GM12878 (cell line): ENCODE measurements at regions not wholly inside any gene's neighbourhood (a gene's known extent, or its start where the extent isn't known, plus 50 kb on each side); places are given as distances from the start of the nearest gene placed in this dataset.

Experiments used
- E2F8 ChIP-seq: fragments of 450-650 bp; IDR thresholded peaks from 2 replicates; pipeline ENCODE4 v1.6.1; 2018; ENCODE audit warnings: mild to moderate bottlenecking, low read depth, moderate library complexity; ENCODE audit not compliant: partially characterized antibody
- FOS ChIP-seq: IDR thresholded peaks from 3 replicates; pipeline ENCODE4 v1.6.1; 2011; ENCODE audit warnings: borderline replicate concordance; ENCODE audit not compliant: insufficient read length; ENCODE audit errors: extremely low read depth
- FOXM1 ChIP-seq: IDR thresholded peaks from 2 replicates; pipeline ENCODE4 v1.6.1; 2012; ENCODE audit warnings: low read depth, mild to moderate bottlenecking, inconsistent platforms, low read length, moderate library complexity
- GATAD2B ChIP-seq: fragments of 450-650 bp; conservative IDR thresholded peaks from 2 replicates; pipeline ENCODE4 v1.6.1; 2017; ENCODE audit warnings: low read depth, mild to moderate bottlenecking, moderate library complexity
- HDGF ChIP-seq: fragments of 450-650 bp; IDR thresholded peaks from 2 replicates; pipeline ENCODE4 v1.6.1; 2016; ENCODE audit warnings: antibody characterized with exemption
- KAT2A ChIP-seq: conservative IDR thresholded peaks from 2 replicates; pipeline ENCODE4 v1.6.1; 2011; ENCODE audit warnings: low read depth, low read length; ENCODE audit not compliant: control insufficient read depth
- NFXL1 ChIP-seq: fragments of 450-650 bp; IDR thresholded peaks from 2 replicates; pipeline ENCODE4 v1.6.1; 2017; ENCODE audit warnings: antibody characterized with exemption, mild to moderate bottlenecking, borderline replicate concordance
- NRF1 ChIP-seq: conservative IDR thresholded peaks from 2 replicates; pipeline ENCODE4 v1.6.1; 2011; ENCODE audit warnings: mild to moderate bottlenecking, low read depth, low read length, improper control_type of control experiment
- PAX5 ChIP-seq: IDR thresholded peaks from 2 replicates; pipeline ENCODE4 v1.6.1; 2011; ENCODE audit warnings: low read depth, low read length, borderline replicate concordance
- USF1 ChIP-seq: IDR thresholded peaks from 2 replicates; pipeline ENCODE4 v1.6.1; 2011; ENCODE audit warnings: borderline replicate concordance, low read depth, mild to moderate bottlenecking, moderate library complexity, mixed read lengths, low read length; ENCODE audit not compliant: insufficient read depth; ENCODE audit errors: extremely low read length
- ZBTB11 ChIP-seq: fragments of 450-650 bp; formaldehyde crosslinking; IDR thresholded peaks from 2 replicates; pipeline ENCODE4 v1.5.0; 2022; ENCODE audit warnings: mild to moderate bottlenecking, missing genetic modification characterization
- ZNF622 ChIP-seq: fragments of 450-650 bp; IDR thresholded peaks from 2 replicates; pipeline ENCODE4 v1.6.1; 2017; ENCODE audit warnings: mild to moderate bottlenecking, inconsistent platforms
- TF ChIP-seq, protein P1 (sequence below): fragments of 450-650 bp; IDR thresholded peaks from 2 replicates; pipeline ENCODE4 v1.6.1; 2017; ENCODE audit warnings: borderline replicate concordance

DNA sequence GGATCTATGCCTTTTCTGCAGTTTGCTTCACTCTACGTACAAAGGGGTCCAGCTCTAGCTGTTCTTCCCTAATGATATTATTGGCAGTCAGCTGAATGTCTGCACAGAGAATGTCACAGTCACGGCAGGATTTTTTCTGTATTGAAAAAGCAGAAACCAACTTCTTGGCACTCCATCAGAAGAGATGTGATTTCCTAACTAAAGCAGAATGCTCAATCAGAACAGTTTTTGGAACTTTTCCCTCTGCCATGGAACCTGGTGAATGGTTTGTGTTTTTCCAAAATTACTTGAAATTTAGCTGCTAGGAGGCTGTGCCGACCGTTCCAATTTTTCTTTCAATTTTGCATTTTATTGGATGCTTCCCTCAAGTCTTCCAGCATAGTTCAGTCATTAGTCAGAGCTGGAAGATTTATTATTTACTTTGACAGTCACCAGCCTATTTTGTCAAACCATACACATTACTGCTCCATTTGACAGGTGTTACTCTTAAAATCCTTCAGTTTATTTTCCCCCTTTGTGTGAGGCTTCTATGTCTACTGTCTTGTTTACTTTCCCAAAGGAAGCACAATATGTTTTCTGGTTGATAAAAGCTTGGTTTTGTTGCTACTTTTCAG lies 259.6 kb upstream of the EPHA7 start (continued):
- no peak for TF ChIP-seq E2F8
- no peak for TF ChIP-seq ZNF622
- TF ChIP-seq FOXM1: no peak
- TF ChIP-seq HDGF: no peak
- TF ChIP-seq NRF1: no peak
- TF ChIP-seq, protein P1, sequence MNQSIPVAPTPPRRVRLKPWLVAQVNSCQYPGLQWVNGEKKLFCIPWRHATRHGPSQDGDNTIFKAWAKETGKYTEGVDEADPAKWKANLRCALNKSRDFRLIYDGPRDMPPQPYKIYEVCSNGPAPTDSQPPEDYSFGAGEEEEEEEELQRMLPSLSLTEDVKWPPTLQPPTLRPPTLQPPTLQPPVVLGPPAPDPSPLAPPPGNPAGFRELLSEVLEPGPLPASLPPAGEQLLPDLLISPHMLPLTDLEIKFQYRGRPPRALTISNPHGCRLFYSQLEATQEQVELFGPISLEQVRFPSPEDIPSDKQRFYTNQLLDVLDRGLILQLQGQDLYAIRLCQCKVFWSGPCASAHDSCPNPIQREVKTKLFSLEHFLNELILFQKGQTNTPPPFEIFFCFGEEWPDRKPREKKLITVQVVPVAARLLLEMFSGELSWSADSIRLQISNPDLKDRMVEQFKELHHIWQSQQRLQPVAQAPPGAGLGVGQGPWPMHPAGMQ: no peak
- no peak for TF ChIP-seq FOS
- no peak for TF ChIP-seq ZBTB11 (CRISPR knock-in tag)
- TF ChIP-seq KAT2A: no peak
- no peak for TF ChIP-seq NFXL1
- TF ChIP-seq GATAD2B: no peak
- no peak for TF ChIP-seq PAX5
- no peak for TF ChIP-seq USF1
